Nephron (organoid): ENCODE measurements at regions not wholly inside any gene's neighbourhood (a gene's known extent, or its start where the extent isn't known, plus 50 kb on each side); places are given as distances from the start of the nearest gene placed in this dataset.

ENCODE experiments used
- H3K27ac Mint-ChIP-seq, 3 experiments: 2 replicates each; pipeline ENCODE4 v1.8.0; 2020; ENCODE audit warnings: mixed read lengths in 3 of 3, mild to moderate bottlenecking in 2 of 3, moderate library complexity in 1 of 3
- H3K27me3 Mint-ChIP-seq: 2 replicates; pipeline ENCODE4 v1.8.0; 2021; ENCODE audit warnings: low read depth, mild to moderate bottlenecking, moderate library complexity, mixed read lengths
- H3K36me3 Mint-ChIP-seq: 2 replicates; pipeline ENCODE4 v1.8.0; 2020; ENCODE audit warnings: low read depth, mixed read lengths
- H3K4me1 Mint-ChIP-seq: 2 replicates; pipeline ENCODE4 v1.8.0; 2020; ENCODE audit warnings: mixed read lengths
- H3K4me3 Mint-ChIP-seq, 3 experiments: 2 replicates each; pipeline ENCODE4 v1.8.0; 2020; ENCODE audit warnings: mild to moderate bottlenecking in 3 of 3, mixed read lengths in 3 of 3, moderate library complexity in 2 of 3
- H3K9me3 Mint-ChIP-seq: 2 replicates; pipeline ENCODE4 v1.8.0; 2020; ENCODE audit warnings: mixed read lengths
- TF ChIP-seq, protein P1 (sequence below), 3 experiments: fragments of 200-600 bp; sonication (generic); IDR thresholded peaks; one replicate each; pipeline ENCODE4 v1.5.0; 2021; ENCODE audit warnings: antibody characterized with exemption in 3 of 3; ENCODE audit not compliant: unreplicated experiment in 3 of 3

GRCh38 chr1:168972225-168972624 is 134.3 kb upstream of the ATP1B1 start:
- Mint-ChIP-seq H3K4me3 (no peak overlapping the region), H3K4me1 (peaks cover 24% of the 10 kb centered on the region), H3K9me3 (no peaks in the 10 kb centered on the region), H3K36me3 (no peaks in the 10 kb centered on the region), H3K27me3 (no peaks in the 10 kb centered on the region), H3K27ac (peak overlapping the region in 1 of 3 experiments; percentile 78)
- TF ChIP-seq, protein P1, sequence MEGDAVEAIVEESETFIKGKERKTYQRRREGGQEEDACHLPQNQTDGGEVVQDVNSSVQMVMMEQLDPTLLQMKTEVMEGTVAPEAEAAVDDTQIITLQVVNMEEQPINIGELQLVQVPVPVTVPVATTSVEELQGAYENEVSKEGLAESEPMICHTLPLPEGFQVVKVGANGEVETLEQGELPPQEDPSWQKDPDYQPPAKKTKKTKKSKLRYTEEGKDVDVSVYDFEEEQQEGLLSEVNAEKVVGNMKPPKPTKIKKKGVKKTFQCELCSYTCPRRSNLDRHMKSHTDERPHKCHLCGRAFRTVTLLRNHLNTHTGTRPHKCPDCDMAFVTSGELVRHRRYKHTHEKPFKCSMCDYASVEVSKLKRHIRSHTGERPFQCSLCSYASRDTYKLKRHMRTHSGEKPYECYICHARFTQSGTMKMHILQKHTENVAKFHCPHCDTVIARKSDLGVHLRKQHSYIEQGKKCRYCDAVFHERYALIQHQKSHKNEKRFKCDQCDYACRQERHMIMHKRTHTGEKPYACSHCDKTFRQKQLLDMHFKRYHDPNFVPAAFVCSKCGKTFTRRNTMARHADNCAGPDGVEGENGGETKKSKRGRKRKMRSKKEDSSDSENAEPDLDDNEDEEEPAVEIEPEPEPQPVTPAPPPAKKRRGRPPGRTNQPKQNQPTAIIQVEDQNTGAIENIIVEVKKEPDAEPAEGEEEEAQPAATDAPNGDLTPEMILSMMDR (IDR thresholded peaks at IDR 0.05; ENCODE audit: unreplicated experiment in 3 of 3), result no peak

DNA sequence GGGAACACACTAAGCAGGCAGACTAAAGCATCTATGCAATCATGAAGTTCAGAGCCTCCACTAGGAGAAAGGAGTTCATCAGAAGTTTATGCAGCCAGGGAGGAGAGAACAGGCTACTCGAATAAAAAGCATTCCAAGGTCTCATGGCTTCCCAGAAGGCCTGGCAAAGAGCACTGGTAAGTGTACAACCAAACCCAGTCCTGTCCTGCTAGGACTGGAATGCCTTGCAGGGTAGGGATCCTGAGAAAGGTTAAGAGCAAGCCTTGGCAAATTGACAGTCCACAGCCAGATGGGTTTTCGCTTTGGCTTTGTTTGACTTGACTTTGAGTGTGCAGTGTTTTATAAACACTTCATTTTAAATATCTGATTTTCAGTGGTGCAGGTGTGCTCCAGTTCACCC is 133.6 kb upstream of the ATP1B1 start:
- peaks cover 24% of the 10 kb centered on the region for H3K4me1 Mint-ChIP-seq
- H3K4me3 Mint-ChIP-seq, result no peak overlapping the region
- no peaks in the 10 kb centered on the region for H3K27me3 Mint-ChIP-seq
- no peaks in the 10 kb centered on the region for H3K36me3 Mint-ChIP-seq
- H3K27ac Mint-ChIP-seq, result peak overlapping the region in 2 of 3 experiments; percentile 3 to 78
- TF ChIP-seq, protein P1 (IDR thresholded peaks at IDR 0.05; ENCODE audit: unreplicated experiment in 3 of 3), result no peak
- H3K9me3 Mint-ChIP-seq, result no peaks in the 10 kb centered on the region

GRCh38 chr1:168974117-168974516 is 132.4 kb upstream of the ATP1B1 start:
- Mint-ChIP-seq H3K4me1 (peaks cover 24% of the 10 kb centered on the region), H3K27me3 (no peaks in the 10 kb centered on the region), H3K9me3 (no peaks in the 10 kb centered on the region), H3K4me3 (no peak overlapping the region), H3K27ac (no peak overlapping the region), H3K36me3 (no peaks in the 10 kb centered on the region)
- TF ChIP-seq, protein P1 (IDR thresholded peaks at IDR 0.05; ENCODE audit: unreplicated experiment in 3 of 3), result no peak

DNA sequence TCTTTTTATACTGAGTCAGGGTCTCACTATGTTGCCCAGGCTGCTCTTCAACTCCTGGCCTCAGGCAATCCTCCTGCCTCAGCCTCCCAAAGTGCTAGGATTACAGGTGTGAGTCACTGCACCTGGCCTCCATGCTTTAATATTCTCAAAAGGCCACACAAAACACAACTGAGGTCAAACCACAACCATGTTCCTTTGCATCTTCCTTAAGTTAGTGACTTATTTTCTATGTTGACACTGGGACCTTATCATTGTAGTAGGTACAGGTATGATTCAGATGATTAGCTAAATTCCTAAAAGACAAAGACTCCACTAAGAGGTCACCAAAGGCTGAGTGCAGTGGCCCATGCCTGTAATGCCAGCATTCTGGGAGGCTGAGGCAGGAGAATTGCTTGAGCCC is 131.9 kb upstream of the ATP1B1 start:
- no peak overlapping the region for H3K27ac Mint-ChIP-seq
- no peaks in the 10 kb centered on the region for H3K9me3 Mint-ChIP-seq
- no peak overlapping the region for H3K4me3 Mint-ChIP-seq
- no peaks in the 10 kb centered on the region for H3K27me3 Mint-ChIP-seq
- H3K4me1 Mint-ChIP-seq, result peaks cover 24% of the 10 kb centered on the region
- TF ChIP-seq, protein P1 (IDR thresholded peaks at IDR 0.05; ENCODE audit: unreplicated experiment in 3 of 3), result no peak
- no peaks in the 10 kb centered on the region for H3K36me3 Mint-ChIP-seq

DNA sequence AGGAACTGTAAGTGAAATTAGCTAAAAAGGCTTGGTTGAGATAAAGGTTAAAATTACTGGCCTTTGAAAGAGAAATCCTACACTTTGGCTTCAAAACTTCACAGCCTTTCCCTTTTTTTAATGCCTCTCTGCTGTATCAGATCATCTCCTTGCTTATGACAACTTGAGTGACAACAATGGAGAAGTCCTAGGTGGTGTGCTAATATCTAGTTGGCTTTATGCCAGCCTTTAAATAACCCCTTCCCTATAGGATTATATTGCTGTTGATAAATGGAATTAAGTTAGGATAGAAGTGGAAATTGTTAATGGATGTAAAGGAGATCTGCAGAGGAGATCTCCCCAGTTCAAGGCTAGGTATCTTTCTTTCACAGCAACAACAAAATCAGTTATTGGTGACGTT is 130.2 kb upstream of the ATP1B1 start:
- Mint-ChIP-seq H3K9me3 (no peaks in the 10 kb centered on the region), H3K36me3 (no peaks in the 10 kb centered on the region), H3K4me1 (peaks cover 14% of the 10 kb centered on the region), H3K4me3 (no peak overlapping the region), H3K27ac (no peak overlapping the region), H3K27me3 (no peaks in the 10 kb centered on the region)
- TF ChIP-seq, protein P1 (IDR thresholded peaks at IDR 0.05; ENCODE audit: unreplicated experiment in 3 of 3), result no peak

GRCh38 chr1:168977618-168978017 is 128.9 kb upstream of the ATP1B1 start:
- H3K9me3 Mint-ChIP-seq, result no peaks in the 10 kb centered on the region
- no peaks in the 10 kb centered on the region for H3K27me3 Mint-ChIP-seq
- H3K36me3 Mint-ChIP-seq, result no peaks in the 10 kb centered on the region
- H3K4me1 Mint-ChIP-seq, result peaks cover 3% of the 10 kb centered on the region
- TF ChIP-seq, protein P1 (IDR thresholded peaks at IDR 0.05; ENCODE audit: unreplicated experiment in 3 of 3), result no peak
- H3K4me3 Mint-ChIP-seq, result no peak overlapping the region
- H3K27ac Mint-ChIP-seq, result no peak overlapping the region
